ENCODE measurements at regions not wholly inside any gene's neighbourhood (a gene's known extent, or its start where the extent isn't known, plus 50 kb on each side); places are given as distances from the start of the nearest gene placed in this dataset.
A peak's percentile ranks its signal among the peaks of the same experiment; 100 is the strongest.

GRCh38 chr2:22110244-22110651 lies 986.5 kb downstream of the TDRD15 start:
- Histone ChIP-seq H3K9ac (ENCODE audit: insufficient read length, low read depth) (no peak overlapping the region), H3K36me3 (ENCODE audit: insufficient read depth, insufficient read length, low read length) (no peaks in the 10 kb centered on the region), H3K27me3 (ENCODE audit: insufficient read depth, insufficient read length) (no peaks in the 10 kb centered on the region), H3K9me3 (ENCODE audit: insufficient read depth, low read length) (no peaks in the 10 kb centered on the region), H3K4me1 (ENCODE audit: insufficient read depth, insufficient read length) (no peaks in the 10 kb centered on the region), H3K4me3 (ENCODE audit: insufficient read length, low read depth) (no peak overlapping the region)
- DNase-seq (ENCODE audit: low read depth, low spot score) = no peak
- TF ChIP-seq SUZ12 (IDR thresholded peaks at IDR 0.05; ENCODE audit: extremely low read depth, insufficient read depth, insufficient read length) (no peak), YY1 (IDR thresholded peaks at IDR 0.05; ENCODE audit: insufficient read depth, insufficient read length) (no peak), ZNF274 (IDR thresholded peaks at IDR 0.05; ENCODE audit: low read depth, low read length) (no peak)

- H3K36me3 ChIP-seq (ENCODE audit: insufficient read depth, insufficient read length, low read length) = no peaks in the 10 kb centered on the region
- TF ChIP-seq YY1 (IDR thresholded peaks at IDR 0.05; ENCODE audit: insufficient read depth, insufficient read length) (no peak), SUZ12 (IDR thresholded peaks at IDR 0.05; ENCODE audit: extremely low read depth, insufficient read depth, insufficient read length) (no peak), ZNF274 (IDR thresholded peaks at IDR 0.05; ENCODE audit: low read depth, low read length) (no peak)
- H3K9ac ChIP-seq (ENCODE audit: insufficient read length, low read depth) = no peak overlapping the region
- no peaks in the 10 kb centered on the region for H3K9me3 ChIP-seq (ENCODE audit: insufficient read depth, low read length)
- peak; percentile 8 for DNase-seq (ENCODE audit: low read depth, low spot score)
- H3K4me1 ChIP-seq (ENCODE audit: insufficient read depth, insufficient read length) = no peaks in the 10 kb centered on the region
- H3K4me3 ChIP-seq (ENCODE audit: insufficient read length, low read depth) = no peak overlapping the region
- H3K27me3 ChIP-seq (ENCODE audit: insufficient read depth, insufficient read length) = no peaks in the 10 kb centered on the region
Observed at GRCh38 chr2:22124003-22124402, 1000.2 kb downstream of the TDRD15 start.

- H3K9me3 ChIP-seq (ENCODE audit: insufficient read depth, low read length) = no peaks in the 10 kb centered on the region
- no peaks in the 10 kb centered on the region for H3K36me3 ChIP-seq (ENCODE audit: insufficient read depth, insufficient read length, low read length)
- TF ChIP-seq ZNF274 (IDR thresholded peaks at IDR 0.05; ENCODE audit: low read depth, low read length) = no peak
- TF ChIP-seq SUZ12 (IDR thresholded peaks at IDR 0.05; ENCODE audit: extremely low read depth, insufficient read depth, insufficient read length) = no peak
- no peak for TF ChIP-seq YY1 (IDR thresholded peaks at IDR 0.05; ENCODE audit: insufficient read depth, insufficient read length)
- no peaks in the 10 kb centered on the region for H3K27me3 ChIP-seq (ENCODE audit: insufficient read depth, insufficient read length)
- H3K4me1 ChIP-seq (ENCODE audit: insufficient read depth, insufficient read length) = no peaks in the 10 kb centered on the region
- no peak overlapping the region for H3K4me3 ChIP-seq (ENCODE audit: insufficient read length, low read depth)
- no peak for DNase-seq (ENCODE audit: low read depth, low spot score)
- H3K9ac ChIP-seq (ENCODE audit: insufficient read length, low read depth) = no peak overlapping the region
Observed at GRCh38 chr2:22126106-22126505, 1002.3 kb downstream of the TDRD15 start.

- DNase-seq (ENCODE audit: low read depth, low spot score) = no peak
- no peaks in the 10 kb centered on the region for H3K36me3 ChIP-seq (ENCODE audit: insufficient read depth, insufficient read length, low read length)
- H3K9me3 ChIP-seq (ENCODE audit: insufficient read depth, low read length) = no peaks in the 10 kb centered on the region
Observed at GRCh38 chr2:22126978-22127377, 1003.2 kb downstream of the TDRD15 start.

GRCh38 chr2:22134421-22134820 lies 1010.7 kb downstream of the TDRD15 start:
- DNase-seq (ENCODE audit: low read depth, low spot score) = no peak
- H3K9ac ChIP-seq (ENCODE audit: insufficient read length, low read depth) = no peak overlapping the region
- no peak for TF ChIP-seq ZNF274 (IDR thresholded peaks at IDR 0.05; ENCODE audit: low read depth, low read length)
- TF ChIP-seq SUZ12 (IDR thresholded peaks at IDR 0.05; ENCODE audit: extremely low read depth, insufficient read depth, insufficient read length) = no peak
- no peak for TF ChIP-seq YY1 (IDR thresholded peaks at IDR 0.05; ENCODE audit: insufficient read depth, insufficient read length)

More at GRCh38 chr2:22126978-22127377, 1003.2 kb downstream of the TDRD15 start:
- Histone ChIP-seq H3K9ac (ENCODE audit: insufficient read length, low read depth) (no peak overlapping the region), H3K4me1 (ENCODE audit: insufficient read depth, insufficient read length) (no peaks in the 10 kb centered on the region), H3K27me3 (ENCODE audit: insufficient read depth, insufficient read length) (no peaks in the 10 kb centered on the region), H3K4me3 (ENCODE audit: insufficient read length, low read depth) (no peak overlapping the region)
- TF ChIP-seq ZNF274 (IDR thresholded peaks at IDR 0.05; ENCODE audit: low read depth, low read length) (no peak), YY1 (IDR thresholded peaks at IDR 0.05; ENCODE audit: insufficient read depth, insufficient read length) (no peak), SUZ12 (IDR thresholded peaks at IDR 0.05; ENCODE audit: extremely low read depth, insufficient read depth, insufficient read length) (no peak)

GRCh38 chr2:22136446-22136845 lies 1012.7 kb downstream of the TDRD15 start:
- TF ChIP-seq YY1 (IDR thresholded peaks at IDR 0.05; ENCODE audit: insufficient read depth, insufficient read length) = no peak
- TF ChIP-seq SUZ12 (IDR thresholded peaks at IDR 0.05; ENCODE audit: extremely low read depth, insufficient read depth, insufficient read length) = no peak
- no peak for TF ChIP-seq ZNF274 (IDR thresholded peaks at IDR 0.05; ENCODE audit: low read depth, low read length)
- Histone ChIP-seq H3K36me3 (ENCODE audit: insufficient read depth, insufficient read length, low read length) (no peaks in the 10 kb centered on the region), H3K27me3 (ENCODE audit: insufficient read depth, insufficient read length) (no peaks in the 10 kb centered on the region), H3K9ac (ENCODE audit: insufficient read length, low read depth) (no peak overlapping the region), H3K9me3 (ENCODE audit: insufficient read depth, low read length) (no peaks in the 10 kb centered on the region), H3K4me1 (ENCODE audit: insufficient read depth, insufficient read length) (no peaks in the 10 kb centered on the region), H3K4me3 (ENCODE audit: insufficient read length, low read depth) (no peak overlapping the region)
- no peak for DNase-seq (ENCODE audit: low read depth, low spot score)

More at GRCh38 chr2:22134421-22134820, 1010.7 kb downstream of the TDRD15 start:
- H3K4me3 ChIP-seq (ENCODE audit: insufficient read length, low read depth) = no peak overlapping the region
- no peaks in the 10 kb centered on the region for H3K27me3 ChIP-seq (ENCODE audit: insufficient read depth, insufficient read length)
- no peaks in the 10 kb centered on the region for H3K9me3 ChIP-seq (ENCODE audit: insufficient read depth, low read length)
- H3K4me1 ChIP-seq (ENCODE audit: insufficient read depth, insufficient read length) = no peaks in the 10 kb centered on the region
- no peaks in the 10 kb centered on the region for H3K36me3 ChIP-seq (ENCODE audit: insufficient read depth, insufficient read length, low read length)

GRCh38 chr2:22143840-22144239 lies 1020.1 kb downstream of the TDRD15 start:
- Histone ChIP-seq H3K4me1 (ENCODE audit: insufficient read depth, insufficient read length) (no peaks in the 10 kb centered on the region), H3K36me3 (ENCODE audit: insufficient read depth, insufficient read length, low read length) (no peaks in the 10 kb centered on the region), H3K27me3 (ENCODE audit: insufficient read depth, insufficient read length) (no peaks in the 10 kb centered on the region), H3K4me3 (ENCODE audit: insufficient read length, low read depth) (no peak overlapping the region), H3K9me3 (ENCODE audit: insufficient read depth, low read length) (no peaks in the 10 kb centered on the region), H3K9ac (ENCODE audit: insufficient read length, low read depth) (no peak overlapping the region)
- TF ChIP-seq SUZ12 (IDR thresholded peaks at IDR 0.05; ENCODE audit: extremely low read depth, insufficient read depth, insufficient read length) (no peak), ZNF274 (IDR thresholded peaks at IDR 0.05; ENCODE audit: low read depth, low read length) (no peak), YY1 (IDR thresholded peaks at IDR 0.05; ENCODE audit: insufficient read depth, insufficient read length) (no peak)
- DNase-seq (ENCODE audit: low read depth, low spot score) = peak; percentile 71
